LNCaP clone FGC (cell line): ENCODE measurements at regions not wholly inside any gene's neighbourhood (a gene's known extent, or its start where the extent isn't known, plus 50 kb on each side); places are given as distances from the start of the nearest gene placed in this dataset.

Experiments used
- DNase-seq: peaks from one replicate; pipeline ENCODE4 v3.0.0-alpha.2; 2011; ENCODE audit warnings: low read depth
- H3K4me3 ChIP-seq: 2 replicates; pipeline ENCODE4 v1.5.1; 2011; ENCODE audit warnings: mild to moderate bottlenecking, low read depth, low read length, control low read depth
- TF ChIP-seq, protein P1 (sequence below): IDR thresholded peaks from 2 replicates; pipeline ENCODE4 v1.5.1; 2012; ENCODE audit warnings: mild to moderate bottlenecking; ENCODE audit not compliant: control insufficient read depth, insufficient read depth; ENCODE audit errors: extremely low read depth

GRCh38 chr4:45409536-45409935 is 683.2 kb upstream of the GNPDA2 start:
- H3K4me3 ChIP-seq: no peak overlapping the region
- TF ChIP-seq, protein P1, sequence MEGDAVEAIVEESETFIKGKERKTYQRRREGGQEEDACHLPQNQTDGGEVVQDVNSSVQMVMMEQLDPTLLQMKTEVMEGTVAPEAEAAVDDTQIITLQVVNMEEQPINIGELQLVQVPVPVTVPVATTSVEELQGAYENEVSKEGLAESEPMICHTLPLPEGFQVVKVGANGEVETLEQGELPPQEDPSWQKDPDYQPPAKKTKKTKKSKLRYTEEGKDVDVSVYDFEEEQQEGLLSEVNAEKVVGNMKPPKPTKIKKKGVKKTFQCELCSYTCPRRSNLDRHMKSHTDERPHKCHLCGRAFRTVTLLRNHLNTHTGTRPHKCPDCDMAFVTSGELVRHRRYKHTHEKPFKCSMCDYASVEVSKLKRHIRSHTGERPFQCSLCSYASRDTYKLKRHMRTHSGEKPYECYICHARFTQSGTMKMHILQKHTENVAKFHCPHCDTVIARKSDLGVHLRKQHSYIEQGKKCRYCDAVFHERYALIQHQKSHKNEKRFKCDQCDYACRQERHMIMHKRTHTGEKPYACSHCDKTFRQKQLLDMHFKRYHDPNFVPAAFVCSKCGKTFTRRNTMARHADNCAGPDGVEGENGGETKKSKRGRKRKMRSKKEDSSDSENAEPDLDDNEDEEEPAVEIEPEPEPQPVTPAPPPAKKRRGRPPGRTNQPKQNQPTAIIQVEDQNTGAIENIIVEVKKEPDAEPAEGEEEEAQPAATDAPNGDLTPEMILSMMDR: no peak
- no peak for DNase-seq

GRCh38 chr4:45408996-45409395 is 682.6 kb upstream of the GNPDA2 start:
- H3K4me3 ChIP-seq: no peak overlapping the region
- no peak for DNase-seq
- TF ChIP-seq, protein P1: no peak

- DNase-seq: no peak
- no peak overlapping the region for H3K4me3 ChIP-seq
- TF ChIP-seq, protein P1: no peak
Measured at GRCh38 chr4:45399116-45399515, 672.8 kb upstream of the GNPDA2 start.

DNA sequence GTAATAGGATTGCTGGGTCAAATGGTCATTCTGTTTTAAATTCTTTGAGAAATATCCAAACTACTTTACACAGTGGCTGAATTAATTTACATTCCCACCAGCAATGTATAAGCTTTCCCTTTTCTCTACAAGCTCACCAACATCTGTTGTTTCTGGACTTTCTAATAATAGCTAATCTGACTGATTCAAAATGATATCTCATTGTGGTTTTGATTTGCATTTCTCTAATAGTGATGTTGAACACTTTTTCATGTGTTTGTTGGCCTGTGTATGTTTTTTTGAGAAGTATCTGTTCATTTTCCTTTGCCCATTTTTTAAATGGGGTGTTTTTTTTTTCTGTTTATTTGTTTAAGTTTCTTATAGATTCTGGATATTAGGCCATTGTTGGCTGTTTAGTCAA is 659.0 kb upstream of the GNPDA2 start:
- H3K4me3 ChIP-seq: no peak overlapping the region
- TF ChIP-seq, protein P1: no peak
- no peak for DNase-seq

DNA sequence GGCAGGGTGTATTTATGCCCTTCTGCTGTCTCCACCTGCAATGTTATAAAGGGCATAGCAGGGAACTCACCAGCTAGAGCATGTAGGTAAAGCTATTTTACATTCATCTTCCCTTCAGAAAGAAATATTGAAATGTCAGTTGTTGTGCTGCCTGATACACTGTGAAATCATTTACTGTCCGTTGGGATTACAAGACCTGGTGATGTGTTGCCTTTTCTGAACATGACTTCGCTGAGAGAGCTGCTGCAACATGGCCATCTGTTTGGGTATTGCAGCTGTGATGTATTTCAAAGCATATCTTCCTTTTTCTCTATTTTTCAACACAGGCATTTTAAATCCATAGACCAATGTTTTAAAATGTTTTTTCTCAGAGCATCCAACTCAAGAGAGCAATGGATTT is 644.1 kb upstream of the GNPDA2 start:
- H3K4me3 ChIP-seq: no peak overlapping the region
- DNase-seq: no peak
- TF ChIP-seq, protein P1: no peak

DNA sequence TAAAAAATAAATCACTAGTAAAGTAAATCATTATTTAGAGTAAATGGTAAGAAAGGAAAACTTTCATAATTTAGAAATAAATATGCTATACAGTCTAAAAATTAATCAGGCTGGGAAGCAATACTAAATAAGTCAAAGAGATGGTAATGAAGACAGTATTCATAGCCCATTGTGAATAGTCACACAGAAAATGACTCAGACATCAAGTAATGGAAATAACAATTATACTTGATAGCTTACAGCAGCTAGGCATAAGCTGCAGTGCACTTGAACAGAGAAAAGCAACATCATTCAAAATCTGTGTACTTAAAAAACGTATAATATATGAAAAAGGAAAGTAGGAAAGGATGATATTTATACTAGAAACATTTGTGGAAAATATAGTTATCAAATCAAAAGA is 642.5 kb upstream of the GNPDA2 start:
- H3K4me3 ChIP-seq: no peak overlapping the region
- no peak for DNase-seq
- TF ChIP-seq, protein P1: no peak

DNA sequence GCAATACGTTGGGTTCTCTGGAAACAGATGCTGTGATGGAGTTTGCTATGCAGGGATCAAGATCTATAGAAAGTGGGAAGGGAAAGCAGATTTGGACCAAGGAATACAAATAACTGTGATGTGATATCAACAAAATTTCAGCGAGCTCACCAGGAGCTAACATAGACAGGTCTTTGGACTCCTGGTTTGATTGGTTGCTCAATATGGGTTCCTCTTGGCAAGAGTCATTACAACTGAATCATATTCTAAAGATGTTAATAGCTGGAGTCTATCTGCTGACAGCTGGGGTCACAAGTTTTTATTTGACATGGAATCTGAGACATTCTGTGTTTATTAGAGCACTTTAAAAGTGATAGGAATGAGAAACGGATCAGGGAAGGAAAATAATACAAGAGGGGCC is 637.6 kb upstream of the GNPDA2 start:
- H3K4me3 ChIP-seq: no peak overlapping the region
- TF ChIP-seq, protein P1: no peak
- DNase-seq: no peak
